ENCODE measurements at regions not wholly inside any gene's neighbourhood (a gene's known extent, or its start where the extent isn't known, plus 50 kb on each side); places are given as distances from the start of the nearest gene placed in this dataset.

- ATAC-seq = no peak
Measured at GRCh38 chr3:102605153-102605552, 170.3 kb downstream of the ZPLD1 start.

- ATAC-seq = no peak
Measured at GRCh38 chr3:102608875-102609274, 174.1 kb downstream of the ZPLD1 start.

DNA sequence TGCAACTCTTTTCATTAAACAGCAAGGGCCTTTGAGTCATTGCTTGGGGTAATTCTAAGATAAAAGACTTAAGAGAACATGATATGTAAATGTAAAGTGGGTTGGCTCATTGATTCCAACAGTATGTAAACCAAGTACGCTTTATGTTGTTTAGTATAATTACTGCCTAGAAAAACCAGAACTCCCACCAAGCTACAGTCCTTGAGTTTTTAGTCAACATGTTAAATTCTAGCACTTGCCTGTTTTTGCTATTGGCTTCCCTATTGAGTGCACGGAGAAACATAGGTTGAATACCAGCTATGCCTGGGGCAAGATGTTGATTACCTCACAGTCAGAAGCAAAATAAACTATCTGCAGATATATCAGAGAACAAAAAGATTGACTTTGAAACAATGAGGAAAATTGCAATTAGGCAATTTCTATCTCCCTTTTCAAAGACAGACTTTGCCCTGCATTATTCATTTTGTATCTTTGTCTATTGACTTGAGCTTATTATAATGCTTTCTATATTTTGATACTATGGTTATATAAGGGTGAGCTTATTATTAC lies 179.3 kb downstream of the ZPLD1 start:
- no peak for ATAC-seq

DNA sequence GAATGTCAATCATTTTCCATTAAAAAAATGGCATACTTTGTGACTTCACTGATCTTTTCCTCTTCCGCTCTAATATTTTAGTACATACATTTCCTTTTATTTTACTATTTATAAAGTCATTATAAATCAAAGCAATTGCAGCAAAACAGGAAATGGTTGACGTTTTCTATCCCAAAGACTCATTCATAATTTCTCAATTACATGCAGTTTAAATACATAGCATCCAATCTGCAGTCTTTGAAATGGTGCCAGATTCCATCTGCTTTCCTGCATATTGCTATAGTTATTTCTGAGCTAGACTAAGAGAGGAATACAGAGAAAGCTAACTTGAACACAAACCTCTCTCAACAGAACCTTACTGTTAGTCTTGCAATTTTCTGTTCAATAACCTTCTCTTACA lies 179.8 kb downstream of the ZPLD1 start:
- ATAC-seq = no peak

- no peak for ATAC-seq
Measured at GRCh38 chr3:102617381-102617780, 182.6 kb downstream of the ZPLD1 start.

GRCh38 chr3:102619361-102619760 lies 184.5 kb downstream of the ZPLD1 start:
- ATAC-seq = no peak

DNA sequence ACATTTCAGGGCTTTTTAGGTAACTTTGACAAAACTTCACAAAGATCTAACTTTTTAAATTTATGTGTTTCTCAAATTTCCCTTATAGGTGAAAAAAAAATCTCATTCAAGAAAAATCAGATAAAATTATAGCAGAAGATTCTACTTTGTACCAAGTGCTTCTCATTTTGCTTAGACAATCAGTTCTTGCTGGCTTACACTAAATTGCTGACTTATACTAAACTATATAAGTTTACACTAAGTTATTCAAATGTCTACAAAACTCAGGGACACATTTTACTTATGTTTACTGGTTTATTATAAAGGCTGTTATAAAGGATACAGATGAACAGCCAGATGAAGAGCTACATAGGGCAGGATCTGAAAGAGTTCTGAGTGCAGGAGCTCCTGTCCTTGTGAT lies 195.1 kb downstream of the ZPLD1 start:
- ATAC-seq = no peak

DNA sequence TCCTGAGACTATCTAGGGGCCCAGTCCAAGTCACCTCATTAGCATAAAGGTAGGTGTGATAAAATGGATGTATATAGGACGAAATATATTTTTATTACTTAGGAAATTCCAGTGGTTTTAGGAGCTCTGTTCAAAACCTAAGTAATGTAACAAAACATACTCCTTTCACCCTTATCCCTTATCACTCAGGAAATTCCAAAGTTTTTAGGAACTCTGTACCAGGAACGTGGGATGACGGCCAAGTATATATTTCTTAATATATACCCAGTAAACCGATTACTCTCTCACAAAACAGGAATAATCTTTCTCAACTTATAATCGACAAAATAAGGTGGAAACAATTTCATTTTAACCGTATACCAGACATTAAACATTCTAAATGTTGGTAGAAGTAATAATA lies 195.7 kb downstream of the ZPLD1 start:
- ATAC-seq = no peak

- no peak for ATAC-seq
Measured at GRCh38 chr3:102643546-102643945, 208.7 kb downstream of the ZPLD1 start.

GRCh38 chr3:102646557-102646956 lies 211.7 kb downstream of the ZPLD1 start:
- ATAC-seq = no peak

DNA sequence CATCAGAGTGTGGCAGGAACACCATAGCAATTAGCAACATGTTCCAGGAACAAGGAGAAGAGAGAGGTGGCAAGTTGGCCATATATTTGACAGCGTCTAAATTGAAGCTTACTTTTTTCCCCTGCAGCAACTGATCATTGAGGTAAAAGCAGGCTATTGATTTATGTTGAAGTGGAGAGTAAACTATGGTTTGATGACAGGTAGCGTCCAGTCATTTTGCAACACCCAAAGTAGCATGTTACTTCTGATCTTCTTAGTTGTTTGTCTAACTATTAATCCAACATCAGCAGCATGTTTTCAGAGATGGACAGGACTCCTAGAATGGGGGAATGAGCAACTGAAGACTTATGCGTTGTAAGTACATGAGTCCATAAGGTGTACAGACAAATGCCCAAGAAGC lies 225.8 kb downstream of the ZPLD1 start:
- no peak for ATAC-seq

DNA sequence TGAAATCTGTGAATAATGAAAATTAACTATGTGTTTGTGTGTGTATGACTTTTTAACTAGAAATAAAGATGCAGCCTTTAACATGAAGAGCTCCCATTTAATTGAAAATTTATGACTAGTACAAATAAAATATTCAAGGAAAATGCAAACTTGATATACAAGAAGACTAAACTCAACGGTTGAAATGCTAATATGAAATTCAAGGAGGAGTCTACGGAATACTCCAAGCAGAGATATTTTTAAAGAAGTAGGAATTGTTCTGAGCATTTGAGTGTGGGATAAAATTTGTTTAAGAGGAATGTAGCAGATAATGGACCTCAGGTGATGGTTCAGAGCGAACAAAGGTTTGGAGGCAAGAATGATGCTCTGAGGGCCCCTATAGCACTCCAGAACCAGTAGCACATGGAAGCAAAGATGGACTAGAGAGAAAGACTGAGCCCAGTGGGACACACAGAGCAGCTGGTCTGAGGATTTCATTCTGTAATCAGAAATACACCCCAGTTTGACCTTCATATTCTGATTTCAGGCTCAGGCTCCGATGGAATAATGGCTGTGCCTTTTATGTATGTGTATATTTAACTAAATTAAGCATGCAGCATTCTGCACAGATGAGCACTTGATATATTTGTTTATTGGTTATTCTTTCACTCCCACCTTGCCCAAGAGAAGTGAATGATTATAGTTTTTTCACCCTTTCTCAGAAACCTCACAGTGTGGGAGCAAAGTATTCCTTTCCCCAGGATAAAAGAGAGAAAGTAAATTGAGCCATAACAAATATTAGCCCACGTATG lies 227.1 kb downstream of the ZPLD1 start:
- no peak for ATAC-seq

DNA sequence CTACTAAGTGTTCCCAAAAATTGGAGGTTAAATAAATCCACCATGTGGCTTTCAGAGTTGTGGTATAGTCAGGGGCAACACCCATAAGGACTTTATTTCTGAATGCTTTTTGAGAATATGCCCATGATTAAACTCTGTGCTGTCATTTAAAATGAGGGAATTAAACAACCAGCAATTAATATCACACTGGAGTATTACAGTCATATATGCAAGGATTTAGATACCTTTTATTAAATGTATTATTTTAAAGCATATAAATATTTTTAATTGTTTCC lies 227.6 kb downstream of the ZPLD1 start:
- ATAC-seq = no peak

DNA sequence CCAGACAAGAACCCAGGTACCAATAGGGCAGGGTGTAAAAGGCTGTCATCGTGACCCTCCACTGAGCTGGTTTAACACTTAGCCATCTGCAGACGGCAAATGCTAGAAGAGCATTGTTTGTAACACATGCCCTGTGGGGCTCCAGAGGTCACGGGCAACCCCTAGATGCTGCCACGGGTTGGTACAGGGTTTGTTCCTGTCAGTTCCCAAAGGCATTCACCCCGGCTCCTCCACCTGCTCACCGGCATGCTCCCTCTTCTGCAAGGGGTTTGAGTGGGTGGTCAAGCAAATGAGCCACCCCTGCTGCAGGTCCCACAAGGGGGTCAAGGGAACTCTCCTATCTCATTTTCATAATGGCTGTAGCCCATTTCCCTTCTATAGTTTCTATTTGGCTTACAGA lies 229.3 kb downstream of the ZPLD1 start:
- no peak for ATAC-seq

GRCh38 chr3:102665183-102665582 lies 230.4 kb downstream of the ZPLD1 start:
- no peak for ATAC-seq

GRCh38 chr3:102668247-102668646 lies 233.4 kb downstream of the ZPLD1 start:
- ATAC-seq = no peak

- no peak for ATAC-seq
Measured at GRCh38 chr3:102670986-102671385, 236.2 kb downstream of the ZPLD1 start.

- no peak for ATAC-seq
Measured at GRCh38 chr3:102672305-102672704, 237.5 kb downstream of the ZPLD1 start.

DNA sequence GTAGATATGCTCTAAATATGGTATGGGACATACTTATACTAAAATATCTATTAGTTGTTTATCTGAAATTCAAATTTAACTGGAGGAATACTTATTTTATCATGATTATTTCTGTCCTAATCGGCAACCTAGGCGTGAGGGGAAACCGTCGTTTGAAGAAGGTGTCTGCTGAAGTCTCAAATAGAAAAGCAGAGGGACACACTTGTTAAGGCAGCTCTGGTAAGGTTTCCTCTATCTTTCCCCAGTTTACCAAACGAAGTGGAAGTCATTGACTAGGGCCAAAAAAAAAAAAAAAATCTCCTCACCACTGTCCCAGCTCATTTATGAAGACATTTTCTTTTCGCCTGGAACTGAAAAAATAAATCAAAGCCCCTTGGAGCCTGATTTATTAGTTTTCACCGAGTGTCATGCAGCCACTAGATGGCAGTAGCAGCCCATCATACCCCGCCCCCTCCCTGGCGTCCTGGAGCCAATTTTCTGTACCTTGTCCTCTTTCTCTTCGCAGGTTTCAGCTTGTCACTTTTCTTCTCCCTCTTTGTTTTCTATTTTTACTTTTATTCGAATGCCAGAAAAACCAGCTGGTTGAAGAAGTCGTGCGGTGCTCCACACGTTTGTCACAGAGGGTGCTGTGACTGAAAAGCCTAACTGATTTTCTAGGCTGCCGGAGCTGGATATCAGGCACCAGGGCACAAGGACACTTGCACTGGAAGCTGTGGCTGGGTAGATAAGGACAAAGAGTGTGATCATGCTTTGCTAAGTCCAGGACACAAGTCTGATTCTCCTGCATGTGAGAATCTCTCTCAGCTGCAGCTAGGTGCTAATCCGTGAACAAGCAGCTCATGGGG lies 238.7 kb downstream of the ZPLD1 start:
- ATAC-seq = peak in 1 of 2 donors; percentile 58

DNA sequence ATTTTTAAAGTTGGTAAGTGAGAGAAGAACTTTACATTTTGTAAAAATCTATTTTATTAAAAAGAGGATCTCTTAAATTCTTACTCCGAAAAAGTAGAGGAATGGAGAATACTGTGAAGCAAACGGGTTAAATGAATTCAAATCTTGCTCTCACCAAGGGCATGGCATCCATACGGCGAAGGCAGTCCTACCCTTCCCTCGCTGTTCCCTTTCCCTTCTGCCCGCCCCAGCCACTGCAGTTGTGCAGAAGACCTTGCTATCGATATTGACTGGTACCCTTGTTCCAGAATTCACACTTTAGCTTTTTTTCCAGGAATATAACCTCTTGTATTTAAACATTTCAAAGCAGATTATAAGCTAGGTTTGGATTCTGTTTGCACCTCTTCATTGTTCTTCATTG lies 239.5 kb downstream of the ZPLD1 start:
- ATAC-seq = no peak

GRCh38 chr3:102676424-102676823 lies 241.6 kb downstream of the ZPLD1 start:
- ATAC-seq = no peak

- ATAC-seq = no peak
Measured at GRCh38 chr3:102682741-102683140, 247.9 kb downstream of the ZPLD1 start.

- ATAC-seq = no peak
Measured at GRCh38 chr3:102686792-102687191, 252.0 kb downstream of the ZPLD1 start.
